K562 (cell line): ENCODE measurements at regions not wholly inside any gene's neighbourhood (a gene's known extent, or its start where the extent isn't known, plus 50 kb on each side); places are given as distances from the start of the nearest gene placed in this dataset.

ENCODE experiments used
- ATAC-seq: fragments of 200-7000 bp; cut with Tn5 transposase; 3 replicates; pipeline ENCODE4 v1.9.1; 2020; ENCODE audit warnings: moderate library complexity
- BruUV-seq: library from RNA; stranded (reverse); fragments of 400-500 nt; replicated peaks from 2 replicates; lab custom pipeline; 2021; lab: Mats Ljungman, UMichigan
- CTCF ChIA-PET: fragments of 300-600 bp; formaldehyde crosslinking; extraction: SDS; loops from one replicate; lab custom pipeline; 2021; ENCODE audit warnings: low intra/inter-chr PET ratio; lab: Yijun Ruan, JAX
- POLR2A ChIA-PET: fragments of 300-600, 350-650 bp; sonication (Branson Sonifier 250); formaldehyde crosslinking; extraction: SDS; loops from one replicate; lab custom pipeline; 2021; ENCODE audit warnings: antibody characterized with exemption, inconsistent platforms; lab: Yijun Ruan, JAX
- DNase-seq, 4 experiments: peaks; one replicate each; pipeline versions ENCODE4 v3.0.0 to v3.0.0-alpha.2; 2011 to 2018; ENCODE audit warnings: low spot score in 3 of 4, mixed read lengths in 3 of 4; ENCODE audit errors: extremely low read depth in 1 of 4
- FAIRE-seq: peaks from 2 replicates; lab custom pipeline; 2011; peaks lifted over from hg19 to GRCh38; lab: Jason Lieb, UNC
- H2AFZ ChIP-seq: 2 replicates; pipeline ENCODE4 v1.6.0; 2011; ENCODE audit warnings: low read depth, low read length, control low read depth, inconsistent platforms
- H3K27ac ChIP-seq: fragments of 200-600 bp; 3 replicates; pipeline ENCODE4 v1.8.0; 2011; ENCODE audit warnings: low read depth, mild to moderate bottlenecking, control low read depth, inconsistent platforms, low read length, moderate library complexity, mixed read lengths; ENCODE audit errors: extremely low read depth
- H3K27me3 ChIP-seq, 2 experiments: fragments of 300-600 bp in 1 of 2; 2 replicates in 1 of 2; 3 replicates in 1 of 2; pipeline versions ENCODE4 v1.6.0 to v1.8.0; 2011; ENCODE audit warnings: inconsistent platforms in 2 of 2, low read length in 2 of 2, mild to moderate bottlenecking in 1 of 2, mixed read lengths in 1 of 2, moderate library complexity in 1 of 2; ENCODE audit not compliant: control insufficient read depth in 2 of 2, insufficient read depth in 2 of 2
- H3K36me3 ChIP-seq: fragments of 300-600 bp; 3 replicates; pipeline ENCODE4 v1.8.0; 2011; ENCODE audit warnings: mild to moderate bottlenecking, low read length, inconsistent platforms; ENCODE audit not compliant: control insufficient read depth, insufficient read depth
- H3K4me1 ChIP-seq, 2 experiments: fragments of 200-600 bp in 1 of 2; replicated peaks in 1 of 2; 2 replicates in 1 of 2; 3 replicates in 1 of 2; pipeline versions ENCODE4 v1.5.1 to v1.8.0; 2011; ENCODE audit warnings: inconsistent platforms in 2 of 2, low read length in 2 of 2, mild to moderate bottlenecking in 1 of 2, mixed read lengths in 1 of 2, moderate library complexity in 1 of 2; ENCODE audit not compliant: control insufficient read depth in 2 of 2, insufficient read depth in 2 of 2
- H3K4me2 ChIP-seq: 2 replicates; pipeline ENCODE4 v1.6.1; 2011; ENCODE audit warnings: low read length, control low read depth, inconsistent platforms, mixed read lengths; ENCODE audit not compliant: insufficient read depth
- H3K4me3 ChIP-seq: fragments of 200-600 bp; sonication (generic), shearing (Covaris generic); 2 replicates; pipeline ENCODE4 v1.5.1; 2016; ENCODE audit warnings: control low read depth, inconsistent platforms
- H3K79me2 ChIP-seq: fragments of 200-600 bp; 3 replicates; pipeline ENCODE4 v1.8.0; 2011; ENCODE audit warnings: low read length, inconsistent platforms; ENCODE audit not compliant: control insufficient read depth, insufficient read depth
- H3K9ac ChIP-seq, 2 experiments: 2 replicates each; pipeline versions ENCODE4 v1.6.0 to v1.6.1; 2011; ENCODE audit warnings: low read depth in 2 of 2, low read length in 2 of 2, control low read depth in 1 of 2, inconsistent platforms in 1 of 2, mild to moderate bottlenecking in 1 of 2, mixed read lengths in 1 of 2; ENCODE audit not compliant: insufficient read depth in 1 of 2
- H3K9me1 ChIP-seq: one replicate; pipeline ENCODE4 v1.6.0; 2011; ENCODE audit warnings: inconsistent platforms, mild to moderate bottlenecking, low read length, moderate library complexity; ENCODE audit not compliant: control insufficient read depth, insufficient read depth
- H3K9me3 ChIP-seq: replicated peaks from 2 replicates; pipeline ENCODE4 v1.5.1; 2011; ENCODE audit warnings: low read depth, low read length, inconsistent platforms; ENCODE audit not compliant: control insufficient read depth, insufficient read depth
- H4K20me1 ChIP-seq: replicated peaks from 2 replicates; pipeline ENCODE4 v1.6.1; 2011; ENCODE audit warnings: low read length, inconsistent platforms, mixed read lengths; ENCODE audit not compliant: control insufficient read depth, insufficient read depth
- BRCA1 ChIP-seq, 2 experiments: fragments of 450-650 bp in 1 of 2; sonication (generic) in 1 of 2; formaldehyde crosslinking in 1 of 2; IDR thresholded peaks; 2 replicates each; pipeline versions ENCODE4 v1.5.0 to v1.6.1; 2017 to 2020; ENCODE audit warnings: mild to moderate bottlenecking in 1 of 2, missing genetic modification reagents in 1 of 2
- C11orf30 ChIP-seq: fragments of 450-650 bp; IDR thresholded peaks from 2 replicates; pipeline ENCODE4 v1.6.1; 2016; ENCODE audit warnings: low read depth, mild to moderate bottlenecking
- CREBBP ChIP-seq: IDR thresholded peaks from one replicate; pipeline ENCODE4 v1.6.1; 2012; ENCODE audit warnings: low read depth, mild to moderate bottlenecking, control low read depth, inconsistent platforms, low read length
- DIDO1 ChIP-seq: fragments of 450-650 bp; IDR thresholded peaks from 2 replicates; pipeline ENCODE4 v1.6.1; 2016; ENCODE audit warnings: low read depth, missing biosample characterization, missing genetic modification characterization
- EZH2 ChIP-seq: IDR thresholded peaks from 2 replicates; pipeline ENCODE4 v1.6.1; 2012; ENCODE audit warnings: low read depth, mild to moderate bottlenecking, inconsistent platforms, low read length, borderline replicate concordance
- HNRNPH1 ChIP-seq: fragments of 200-400 bp; formaldehyde crosslinking; optimal IDR thresholded peaks from 2 replicates; pipeline ENCODE3; 2017; ENCODE audit warnings: low read depth, mild to moderate bottlenecking, low read length, moderate library complexity
- MTF1 ChIP-seq: fragments of 250-450 bp; sonication (Bioruptor Pico); IDR thresholded peaks from 2 replicates; pipeline ENCODE4 v1.9.0; 2021; ENCODE audit warnings: moderate library complexity, mild to moderate bottlenecking, inconsistent platforms, borderline replicate concordance
- PHTF2 ChIP-seq: fragments of 250-450 bp; sonication (Bioruptor Pico); IDR thresholded peaks from 2 replicates; pipeline ENCODE4 v1.5.0; 2021; ENCODE audit warnings: mild to moderate bottlenecking
- RBM14 ChIP-seq: fragments of 200-400 bp; formaldehyde crosslinking; IDR thresholded peaks from 2 replicates; pipeline ENCODE4 v1.6.1; 2018; ENCODE audit warnings: low read depth, mild to moderate bottlenecking, low read length, moderate library complexity, borderline replicate concordance; ENCODE audit not compliant: insufficient read depth
- SMAD2 ChIP-seq: fragments of 150-350 bp; IDR thresholded peaks from 2 replicates; pipeline ENCODE4 v1.6.1; 2014; ENCODE audit warnings: low read depth, mild to moderate bottlenecking, low read length
- SMARCE1 ChIP-seq: fragments of 450-650 bp; IDR thresholded peaks from 2 replicates; pipeline ENCODE4 v1.7.1; 2016; ENCODE audit warnings: mild to moderate bottlenecking
- SRSF7 ChIP-seq: fragments of 200-400 bp; formaldehyde crosslinking; optimal IDR thresholded peaks from 2 replicates; pipeline ENCODE3; 2017; ENCODE audit warnings: mild to moderate bottlenecking, low read depth, low read length
- ZNF316 ChIP-seq: fragments of 450-650 bp; IDR thresholded peaks from 2 replicates; pipeline ENCODE4 v1.6.1; 2016
- ZNF780A ChIP-seq: fragments of 250-450 bp; sonication (Bioruptor Pico); IDR thresholded peaks from 2 replicates; pipeline ENCODE4 v1.5.0; 2021; ENCODE audit warnings: mild to moderate bottlenecking
- WGBS: fragments of 100-300 bp; shearing (Covaris generic); methylation state at CpG from one replicate; pipeline ENCODE4 v1.1.6; 2016; ENCODE audit warnings: low coverage, mixed read lengths; ENCODE audit not compliant: insufficient coverage; ENCODE audit errors: missing lambda C conversion rate; 5-methylcytosine and 5-hydroxymethylcytosine counted together
- in situ Hi-C: fragments of 300-500 bp; cut with MboI; formaldehyde crosslinking; loops from 4 replicates; pipeline ENCODE4 v1.15.0; 2018; ENCODE audit warnings: inconsistent platforms, mixed read lengths
- intact Hi-C: fragments of 100-400 bp; cut with micrococcal nuclease; formaldehyde crosslinking; loops from 2 replicates; pipeline ENCODE4 v1.14.2; 2022
- TF ChIP-seq, protein P1 (sequence below): sonication (generic); formaldehyde crosslinking; IDR thresholded peaks from 2 replicates; pipeline ENCODE4 v1.9.0; 2022; ENCODE audit warnings: mild to moderate bottlenecking, missing genetic modification reagents
- TF ChIP-seq, protein P2 (sequence below): fragments of 450-650 bp; formaldehyde crosslinking; IDR thresholded peaks from 2 replicates; pipeline ENCODE4 v1.4.0; 2020; ENCODE audit warnings: mild to moderate bottlenecking, mixed read lengths

DNA sequence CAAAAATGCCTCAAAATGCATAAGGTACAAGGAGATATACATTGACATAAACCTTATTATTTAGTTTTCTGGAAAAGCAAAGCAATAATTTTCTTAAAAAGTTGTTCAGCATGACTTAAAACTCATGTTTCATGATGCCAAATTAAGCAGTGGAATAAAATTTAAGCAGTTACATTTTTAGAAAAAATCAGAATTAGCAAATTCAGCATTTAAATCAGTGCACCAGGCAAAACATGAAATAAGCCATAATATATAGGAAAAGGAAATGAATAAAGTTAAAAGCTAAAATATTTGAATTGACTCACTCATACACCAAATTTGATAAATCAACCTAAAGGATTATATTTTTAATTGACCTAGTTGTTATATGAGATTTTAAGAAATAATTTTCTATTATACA, 795.1 kb upstream of the CDH6 start:
- Histone ChIP-seq H3K27ac (no peak overlapping the region), H4K20me1 (no peaks in the 10 kb centered on the region), H3K36me3 (no peaks in the 10 kb centered on the region), H3K4me1 (no peaks in the 10 kb centered on the region), H3K4me3 (no peak overlapping the region), H3K79me2 (no peaks in the 10 kb centered on the region), H3K9ac (no peak overlapping the region), H2AFZ (no peak overlapping the region), H3K9me3 (peaks cover 1% of the 10 kb centered on the region; the same call in 1 of the 2 replicates), H3K4me2 (no peak overlapping the region), H3K27me3 (no peaks in the 10 kb centered on the region), H3K9me1 (no peaks in the 10 kb centered on the region)
- intact Hi-C loops (no loop called here), in situ Hi-C loops (no loop called here)
- ATAC-seq: no peak
- BruUV-seq: no TSS peak
- FAIRE-seq: no peak
- POLR2A ChIA-PET: no interaction called here
- TF ChIP-seq SRSF7 (no peak), ZNF316 (peak; percentile 59; the same call in 1 of the 2 replicates), C11orf30 (peak; percentile 45; the same call in 1 of the 2 replicates)
- no peak for DNase-seq
- CTCF ChIA-PET: no interaction called here

DNA sequence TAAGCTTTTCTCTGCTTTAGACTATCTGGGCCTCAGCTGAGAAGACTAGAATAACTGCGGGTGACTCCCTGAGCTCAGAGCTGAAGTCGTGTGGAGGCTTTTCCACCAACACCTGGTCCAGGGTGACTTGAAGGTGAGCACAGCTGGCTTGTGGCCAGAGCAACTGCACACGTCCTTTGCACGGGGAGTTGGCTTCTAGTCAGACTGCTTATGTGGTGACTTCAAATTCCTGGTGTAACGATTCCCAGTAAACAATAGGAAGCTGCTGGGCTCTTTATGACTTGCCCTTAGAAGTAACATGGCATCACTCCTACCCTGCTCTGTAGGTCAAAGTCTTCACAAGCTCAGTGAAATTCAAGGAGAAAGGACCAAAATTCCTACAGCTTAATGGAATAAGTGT, 800.6 kb upstream of the CDH6 start:
- Histone ChIP-seq H3K27me3 (no peaks in the 10 kb centered on the region), H3K4me2 (no peak overlapping the region), H2AFZ (no peak overlapping the region), H3K9me1 (no peaks in the 10 kb centered on the region), H3K9ac (no peak overlapping the region), H3K79me2 (no peaks in the 10 kb centered on the region), H3K4me1 (no peaks in the 10 kb centered on the region), H4K20me1 (no peaks in the 10 kb centered on the region), H3K9me3 (0 out of 2 replicates have a peak, but pooled peaks cover 1% of the 10 kb centered on the region), H3K36me3 (no peaks in the 10 kb centered on the region), H3K27ac (no peak overlapping the region), H3K4me3 (no peak overlapping the region)
- WGBS: 2% methylated on average over 5 of the region's 5 CpGs
- in situ Hi-C loops (no loop called here), intact Hi-C loops (no loop called here)
- DNase-seq (no peak), FAIRE-seq (no peak), ATAC-seq (no peak)
- CTCF ChIA-PET: no interaction called here
- no TSS peak for BruUV-seq
- POLR2A ChIA-PET: interaction anchor here (0.5 to 0.6 kb wide), 2 partner anchors 242 to 895 kb away, joined by 3 read pairs; no protein-coding TSS in a partner anchor
- no peak for TF ChIP-seq CREBBP
- TF ChIP-seq EZH2: no peak
- TF ChIP-seq SMAD2: no peak
- TF ChIP-seq, protein P1, sequence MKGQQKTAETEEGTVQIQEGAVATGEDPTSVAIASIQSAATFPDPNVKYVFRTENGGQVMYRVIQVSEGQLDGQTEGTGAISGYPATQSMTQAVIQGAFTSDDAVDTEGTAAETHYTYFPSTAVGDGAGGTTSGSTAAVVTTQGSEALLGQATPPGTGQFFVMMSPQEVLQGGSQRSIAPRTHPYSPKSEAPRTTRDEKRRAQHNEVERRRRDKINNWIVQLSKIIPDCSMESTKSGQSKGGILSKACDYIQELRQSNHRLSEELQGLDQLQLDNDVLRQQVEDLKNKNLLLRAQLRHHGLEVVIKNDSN (CRISPR knock-in tag): no peak
- no peak for TF ChIP-seq ZNF780A (CRISPR knock-in tag)
- TF ChIP-seq PHTF2 (CRISPR knock-in tag): no peak
- TF ChIP-seq RBM14: no peak
- TF ChIP-seq DIDO1 (tag): no peak
- no peak for TF ChIP-seq SMARCE1
- no peak for TF ChIP-seq MTF1
- TF ChIP-seq, protein P2, sequence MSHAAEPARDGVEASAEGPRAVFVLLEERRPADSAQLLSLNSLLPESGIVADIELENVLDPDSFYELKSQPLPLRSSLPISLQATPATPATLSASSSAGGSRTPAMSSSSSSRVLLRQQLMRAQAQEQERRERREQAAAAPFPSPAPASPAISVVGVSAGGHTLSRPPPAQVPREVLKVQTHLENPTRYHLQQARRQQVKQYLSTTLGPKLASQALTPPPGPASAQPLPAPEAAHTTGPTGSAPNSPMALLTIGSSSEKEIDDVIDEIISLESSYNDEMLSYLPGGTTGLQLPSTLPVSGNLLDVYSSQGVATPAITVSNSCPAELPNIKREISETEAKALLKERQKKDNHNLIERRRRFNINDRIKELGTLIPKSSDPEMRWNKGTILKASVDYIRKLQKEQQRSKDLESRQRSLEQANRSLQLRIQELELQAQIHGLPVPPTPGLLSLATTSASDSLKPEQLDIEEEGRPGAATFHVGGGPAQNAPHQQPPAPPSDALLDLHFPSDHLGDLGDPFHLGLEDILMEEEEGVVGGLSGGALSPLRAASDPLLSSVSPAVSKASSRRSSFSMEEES: no peak
- TF ChIP-seq BRCA1 (IDR thresholded peaks at IDR 0.05): no peak
- TF ChIP-seq BRCA1 (CRISPR knock-in tag; IDR thresholded peaks at IDR 0.05): no peak
- TF ChIP-seq HNRNPH1: no peak
